ENCODE measurements at regions not wholly inside any gene's neighbourhood (a gene's known extent, or its start where the extent isn't known, plus 50 kb on each side); places are given as distances from the start of the nearest gene placed in this dataset.
"Not testable (repeated sequence)": the region's sequence is repeated elsewhere in the genome, so short reads cannot be mapped to it uniquely, and the experiment has no call there.

- DNase-seq (no peak), FAIRE-seq (no peak), ATAC-seq (no peak)
- TF ChIP-seq, protein P1, sequence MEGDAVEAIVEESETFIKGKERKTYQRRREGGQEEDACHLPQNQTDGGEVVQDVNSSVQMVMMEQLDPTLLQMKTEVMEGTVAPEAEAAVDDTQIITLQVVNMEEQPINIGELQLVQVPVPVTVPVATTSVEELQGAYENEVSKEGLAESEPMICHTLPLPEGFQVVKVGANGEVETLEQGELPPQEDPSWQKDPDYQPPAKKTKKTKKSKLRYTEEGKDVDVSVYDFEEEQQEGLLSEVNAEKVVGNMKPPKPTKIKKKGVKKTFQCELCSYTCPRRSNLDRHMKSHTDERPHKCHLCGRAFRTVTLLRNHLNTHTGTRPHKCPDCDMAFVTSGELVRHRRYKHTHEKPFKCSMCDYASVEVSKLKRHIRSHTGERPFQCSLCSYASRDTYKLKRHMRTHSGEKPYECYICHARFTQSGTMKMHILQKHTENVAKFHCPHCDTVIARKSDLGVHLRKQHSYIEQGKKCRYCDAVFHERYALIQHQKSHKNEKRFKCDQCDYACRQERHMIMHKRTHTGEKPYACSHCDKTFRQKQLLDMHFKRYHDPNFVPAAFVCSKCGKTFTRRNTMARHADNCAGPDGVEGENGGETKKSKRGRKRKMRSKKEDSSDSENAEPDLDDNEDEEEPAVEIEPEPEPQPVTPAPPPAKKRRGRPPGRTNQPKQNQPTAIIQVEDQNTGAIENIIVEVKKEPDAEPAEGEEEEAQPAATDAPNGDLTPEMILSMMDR (IDR thresholded peaks at IDR 0.05): no peak
- Histone ChIP-seq H3K27ac (no peak overlapping the region), H3K27me3 (no peaks in the 10 kb centered on the region), H3K4me1 (no peaks in the 10 kb centered on the region), H3K9me3 (no peaks in the 10 kb centered on the region), H3K4me3 (no peak overlapping the region), H3K36me3 (no peaks in the 10 kb centered on the region)
- intact Hi-C loops (cut with DNase I): no loop called here
- 78 to 80% methylated on average over 2 of the region's 2 CpGs for WGBS, 2 donors
Observed at GRCh38 chr2:194661431-194661830, 995.6 kb upstream of the SLC39A10 start.

- FAIRE-seq; H3K9me3 ChIP-seq; DNase-seq; intact Hi-C loops (cut with DNase I); H3K27ac ChIP-seq; H3K4me1 ChIP-seq; ATAC-seq; H3K36me3 ChIP-seq; H3K4me3 ChIP-seq; H3K27me3 ChIP-seq: not testable (repeated sequence)
- 68 to 78% methylated on average over 9 of the region's 9 CpGs for WGBS, 2 donors
Observed at GRCh38 chr2:194639057-194639456, 1018.0 kb upstream of the SLC39A10 start.

GRCh38 chr2:194621945-194622344, 1035.1 kb upstream of the SLC39A10 start:
- Histone ChIP-seq H3K4me3 (no peak overlapping the region), H3K4me1 (no peaks in the 10 kb centered on the region), H3K36me3 (no peaks in the 10 kb centered on the region), H3K9me3 (no peaks in the 10 kb centered on the region), H3K27ac (no peak overlapping the region), H3K27me3 (no peaks in the 10 kb centered on the region)
- ATAC-seq: no peak
- 49 to 63% methylated on average over 6 of the region's 6 CpGs for WGBS, 2 donors
- DNase-seq: no peak
- no peak for FAIRE-seq
- intact Hi-C loops (cut with DNase I): no loop called here
- TF ChIP-seq, protein P1 (IDR thresholded peaks at IDR 0.05): no peak

- H3K4me3 ChIP-seq: no peak overlapping the region
- H3K36me3 ChIP-seq: no peaks in the 10 kb centered on the region
- TF ChIP-seq, protein P1 (IDR thresholded peaks at IDR 0.05): no peak
- H3K27me3 ChIP-seq: no peaks in the 10 kb centered on the region
- intact Hi-C loops (cut with DNase I): no loop called here
- no peaks in the 10 kb centered on the region for H3K9me3 ChIP-seq
- no peak overlapping the region for H3K27ac ChIP-seq
- no peak for FAIRE-seq
- DNase-seq: no peak
- H3K4me1 ChIP-seq: no peaks in the 10 kb centered on the region
- no peak for ATAC-seq
Observed at GRCh38 chr2:194619366-194619765, 1037.7 kb upstream of the SLC39A10 start.

DNA sequence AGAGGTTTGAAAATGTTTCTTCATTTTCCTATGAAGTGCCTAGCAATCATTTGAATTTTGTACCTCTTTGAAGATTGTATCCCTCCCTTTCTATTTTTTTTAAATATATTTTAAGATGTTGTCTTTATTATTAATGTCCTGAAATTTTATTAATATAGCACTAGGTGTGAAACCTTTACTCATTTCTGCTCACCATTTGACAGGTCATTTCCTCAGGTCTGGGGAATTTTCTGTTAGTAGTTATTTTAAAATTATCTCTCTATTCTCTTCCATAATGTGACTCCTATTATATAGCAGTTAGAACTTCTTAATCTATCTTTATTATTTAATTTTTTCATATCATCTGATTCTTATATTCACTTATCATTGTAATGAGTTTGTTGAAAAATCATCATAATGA, 1038.6 kb upstream of the SLC39A10 start:
- no peaks in the 10 kb centered on the region for H3K4me1 ChIP-seq
- no peaks in the 10 kb centered on the region for H3K9me3 ChIP-seq
- ATAC-seq: no peak
- H3K27ac ChIP-seq: no peak overlapping the region
- TF ChIP-seq, protein P1 (IDR thresholded peaks at IDR 0.05): no peak
- DNase-seq: no peak
- no peaks in the 10 kb centered on the region for H3K36me3 ChIP-seq
- no peaks in the 10 kb centered on the region for H3K27me3 ChIP-seq
- H3K4me3 ChIP-seq: no peak overlapping the region
- no peak for FAIRE-seq
- intact Hi-C loops (cut with DNase I): no loop called here

DNA sequence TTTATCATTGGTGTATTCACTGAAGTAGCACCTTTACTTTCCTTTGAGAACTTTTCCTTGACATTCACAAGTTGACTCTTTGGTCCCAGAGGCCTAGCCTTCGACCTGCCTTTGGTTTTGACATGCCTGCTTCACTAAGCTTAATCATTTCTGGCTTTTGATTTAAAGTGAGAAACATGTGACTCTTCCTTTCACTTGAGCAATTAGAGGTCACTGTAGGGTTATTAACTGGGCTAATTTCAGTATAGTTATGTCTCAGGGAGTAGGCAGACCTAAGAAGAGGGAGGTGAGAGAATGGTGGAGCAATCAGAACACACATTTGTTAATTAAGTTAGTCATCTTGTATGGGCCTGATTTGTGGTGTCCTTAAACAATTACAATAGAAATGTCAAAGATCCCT, 1040.7 kb upstream of the SLC39A10 start:
- intact Hi-C loops (cut with DNase I): no loop called here
- H3K9me3 ChIP-seq: no peaks in the 10 kb centered on the region
- H3K27me3 ChIP-seq: no peaks in the 10 kb centered on the region
- H3K27ac ChIP-seq: no peak overlapping the region
- H3K36me3 ChIP-seq: no peaks in the 10 kb centered on the region
- FAIRE-seq (no peak), DNase-seq (no peak), ATAC-seq (no peak)
- TF ChIP-seq, protein P1 (IDR thresholded peaks at IDR 0.05): no peak
- no peaks in the 10 kb centered on the region for H3K4me1 ChIP-seq
- whole genome bisulfite sequencing, 2 donors: 21 to 27% methylated on average over 1 of the region's 1 CpG
- H3K4me3 ChIP-seq: no peak overlapping the region
